H1 (cell line): ENCODE measurements at regions not wholly inside any gene's neighbourhood (a gene's known extent, or its start where the extent isn't known, plus 50 kb on each side); places are given as distances from the start of the nearest gene placed in this dataset.

Experiments used
- CTCF ChIA-PET: fragments of 300-600 bp; sonication (Branson Sonifier 250); formaldehyde crosslinking; loops from one replicate; lab custom pipeline; 2021; ENCODE audit not compliant: partially characterized antibody; lab: Charles Lee
- POLR2A ChIA-PET: fragments of 300-600 bp; sonication (Branson Sonifier 250); formaldehyde crosslinking; loops from one replicate; lab custom pipeline; 2021; ENCODE audit warnings: inconsistent platforms; ENCODE audit not compliant: partially characterized antibody; lab: Charles Lee
- DNase-seq, 2 experiments: peaks; one replicate each; pipeline versions ENCODE4 v3.0.0 to v3.0.0-alpha.2; 2010 to 2022; ENCODE audit warnings: low spot score in 2 of 2, low read depth in 1 of 2, mixed read lengths in 1 of 2
- FAIRE-seq: peaks from 2 replicates; lab custom pipeline; 2011; peaks lifted over from hg19 to GRCh38; lab: Jason Lieb, UNC
- H2AFZ ChIP-seq: 2 replicates; pipeline ENCODE4 v1.8.1; 2012; ENCODE audit warnings: low read length, inconsistent platforms
- H2AK5ac ChIP-seq: 2 replicates; pipeline ENCODE4 v1.6.1; 2013; ENCODE audit warnings: low read depth, low read length
- H2BK120ac ChIP-seq: replicated peaks from 2 replicates; pipeline ENCODE3; 2013; ENCODE audit warnings: low read depth, low read length, inconsistent platforms
- H2BK12ac ChIP-seq: 2 replicates; pipeline ENCODE4 v1.6.1; 2013; ENCODE audit warnings: low read depth, low read length
- H2BK15ac ChIP-seq: 2 replicates; pipeline ENCODE4 v1.6.1; 2013; ENCODE audit warnings: low read length
- H2BK20ac ChIP-seq: 2 replicates; pipeline ENCODE4 v1.6.1; 2013; ENCODE audit warnings: low read length
- H2BK5ac ChIP-seq: 2 replicates; pipeline ENCODE4 v1.6.1; 2013; ENCODE audit warnings: low read depth, low read length
- H3K14ac ChIP-seq: 2 replicates; pipeline ENCODE4 v1.6.1; 2013; ENCODE audit warnings: inconsistent platforms; ENCODE audit not compliant: insufficient read length
- H3K18ac ChIP-seq: 2 replicates; pipeline ENCODE4 v1.6.1; 2013; ENCODE audit warnings: low read length; ENCODE audit errors: extremely low read depth
- H3K23ac ChIP-seq: 2 replicates; pipeline ENCODE4 v1.6.1; 2013; ENCODE audit warnings: inconsistent platforms; ENCODE audit not compliant: insufficient read length
- H3K23me2 ChIP-seq: 2 replicates; pipeline ENCODE4 v1.6.1; 2013; ENCODE audit warnings: low read depth, low read length
- H3K27ac ChIP-seq: 2 replicates; pipeline ENCODE4 v1.6.1; 2011; ENCODE audit warnings: low read depth, low read length, inconsistent platforms
- H3K27me3 ChIP-seq, 4 experiments: replicated peaks in 1 of 4; 1 replicate in 1 of 4; 2 replicates in 3 of 4; pipeline versions ENCODE4 v1.6.1 to v1.8.1; 2011 to 2013; ENCODE audit warnings: low read length in 3 of 4, mild to moderate bottlenecking in 3 of 4, inconsistent platforms in 2 of 4, mixed read lengths in 2 of 4, moderate library complexity in 1 of 4; ENCODE audit not compliant: control insufficient read depth in 3 of 4, insufficient read depth in 3 of 4; ENCODE audit errors: extremely low read depth in 1 of 4
- H3K36me3 ChIP-seq, 4 experiments: 2 replicates each; pipeline versions ENCODE4 v1.6.1 to v1.8.1; 2011 to 2013; ENCODE audit warnings: mild to moderate bottlenecking in 4 of 4, low read length in 3 of 4, moderate library complexity in 2 of 4, control low read depth in 1 of 4, inconsistent platforms in 1 of 4; ENCODE audit not compliant: insufficient read depth in 4 of 4, control insufficient read depth in 2 of 4
- H3K4ac ChIP-seq: replicated peaks from 2 replicates; pipeline ENCODE3; 2013; ENCODE audit warnings: low read length, low read depth, mixed read lengths, inconsistent platforms; ENCODE audit not compliant: insufficient read length
- H3K4me1 ChIP-seq, 4 experiments: replicated peaks in 1 of 4; 1 replicate in 1 of 4; 2 replicates in 3 of 4; pipeline versions ENCODE4 v1.6.1 to v1.8.1; 2011 to 2013; ENCODE audit warnings: low read length in 3 of 4, inconsistent platforms in 2 of 4, mixed read lengths in 1 of 4; ENCODE audit not compliant: insufficient read depth in 4 of 4, control insufficient read depth in 3 of 4
- H3K4me2 ChIP-seq, 2 experiments: 2 replicates each; pipeline versions ENCODE4 v1.6.1 to v1.8.1; 2011 to 2013; ENCODE audit warnings: low read depth in 2 of 2, low read length in 2 of 2, control low read depth in 1 of 2, inconsistent platforms in 1 of 2, mild to moderate bottlenecking in 1 of 2; ENCODE audit not compliant: insufficient read depth in 1 of 2
- H3K4me3 ChIP-seq, 4 experiments: fragments of 200-600, 300-600 bp in 1 of 4; sonication (generic), shearing (Covaris generic), sonication (Bioruptor Twin) in 1 of 4; 2 replicates each; pipeline versions ENCODE4 v1.5.1 to v1.8.1; 2011 to 2016; ENCODE audit warnings: low read length in 4 of 4, low read depth in 3 of 4, control low read depth in 2 of 4, inconsistent platforms in 2 of 4, mild to moderate bottlenecking in 2 of 4, mixed read lengths in 1 of 4, moderate library complexity in 1 of 4; ENCODE audit not compliant: insufficient read depth in 2 of 4; ENCODE audit errors: extremely low read depth in 1 of 4
- H3K56ac ChIP-seq: replicated peaks from 2 replicates; pipeline ENCODE3; 2013; ENCODE audit warnings: low read depth, mild to moderate bottlenecking, mixed read lengths, low read length, inconsistent platforms; ENCODE audit not compliant: insufficient read length
- H3K79me1 ChIP-seq: 2 replicates; pipeline ENCODE4 v1.6.1; 2013; ENCODE audit warnings: low read depth, low read length, control low read depth
- H3K79me2 ChIP-seq, 2 experiments: 2 replicates each; pipeline versions ENCODE4 v1.6.1 to v1.8.1; 2012 to 2013; ENCODE audit warnings: low read length in 2 of 2, mild to moderate bottlenecking in 2 of 2, inconsistent platforms in 1 of 2; ENCODE audit not compliant: insufficient read depth in 2 of 2, control insufficient read depth in 1 of 2
- H3K9ac ChIP-seq, 4 experiments: replicated peaks in 1 of 4; 1 replicate in 1 of 4; 2 replicates in 3 of 4; pipeline versions ENCODE4 v1.6.1 to v1.8.1; 2011 to 2013; ENCODE audit warnings: low read depth in 3 of 4, low read length in 3 of 4, control low read depth in 2 of 4, mild to moderate bottlenecking in 2 of 4, moderate library complexity in 2 of 4, inconsistent platforms in 1 of 4; ENCODE audit errors: extremely low read depth in 1 of 4
- H3K9me3 ChIP-seq, 2 experiments: 2 replicates each; pipeline versions ENCODE4 v1.6.1 to v1.8.1; 2012 to 2013; ENCODE audit warnings: mild to moderate bottlenecking in 2 of 2, moderate library complexity in 2 of 2, control low read depth in 1 of 2, inconsistent platforms in 1 of 2, low read depth in 1 of 2, low read length in 1 of 2, mixed read lengths in 1 of 2; ENCODE audit not compliant: insufficient read depth in 2 of 2
- H4K20me1 ChIP-seq, 2 experiments: replicated peaks in 1 of 2; 2 replicates each; pipeline versions ENCODE3 to v1.8.1; 2011 to 2013; ENCODE audit warnings: inconsistent platforms in 2 of 2, low read length in 2 of 2, mild to moderate bottlenecking in 1 of 2; ENCODE audit not compliant: insufficient read depth in 2 of 2, control insufficient read depth in 1 of 2
- H4K5ac ChIP-seq: 2 replicates; pipeline ENCODE4 v1.6.1; 2013; ENCODE audit warnings: low read length, low read depth, mixed read lengths, inconsistent platforms; ENCODE audit not compliant: insufficient read length
- H4K8ac ChIP-seq: 2 replicates; pipeline ENCODE4 v1.8.0; 2013; ENCODE audit warnings: mild to moderate bottlenecking, moderate library complexity, low read length, inconsistent platforms; ENCODE audit not compliant: insufficient read depth; ENCODE audit errors: extremely low read depth
- H4K91ac ChIP-seq: replicated peaks from 2 replicates; pipeline ENCODE3; 2013; ENCODE audit warnings: low read length, mixed read lengths, inconsistent platforms; ENCODE audit not compliant: insufficient read length
- BRCA1 ChIP-seq: IDR thresholded peaks from 2 replicates; pipeline ENCODE4 v1.6.1; 2012; ENCODE audit warnings: low read depth, low read length, improper control_type of control experiment
- CBX8 ChIP-seq: fragments of 300-800, 300-1000 bp; sonication (generic); IDR thresholded peaks from 2 replicates; pipeline ENCODE4 v1.7.1; 2016; ENCODE audit warnings: low read depth, low read length, borderline replicate concordance
- E2F6 ChIP-seq: IDR thresholded peaks from 2 replicates; pipeline ENCODE4 v1.6.1; 2012; ENCODE audit warnings: inconsistent platforms
- RAD21 ChIP-seq, 2 experiments: IDR thresholded peaks in 1 of 2; conservative IDR thresholded peaks in 1 of 2; 2 replicates each; pipeline ENCODE4 v1.6.1; 2011; ENCODE audit warnings: low read depth in 2 of 2, low read length in 2 of 2, improper control_type of control experiment in 1 of 2, inconsistent platforms in 1 of 2, mild to moderate bottlenecking in 1 of 2, moderate library complexity in 1 of 2
- RFX5 ChIP-seq: IDR thresholded peaks from 2 replicates; pipeline ENCODE4 v1.6.1; 2011; ENCODE audit warnings: low read depth, low read length, improper control_type of control experiment, borderline replicate concordance
- SP2 ChIP-seq: IDR thresholded peaks from 2 replicates; pipeline ENCODE4 v1.6.1; 2012; ENCODE audit warnings: mild to moderate bottlenecking, low read length, inconsistent platforms
- TAF1 ChIP-seq: IDR thresholded peaks from 2 replicates; pipeline ENCODE4 v1.6.1; 2011; ENCODE audit warnings: mild to moderate bottlenecking, low read depth, low read length
- WGBS, 2 experiments: shearing (Covaris generic) in 1 of 2; methylation state at CpG; one replicate each; pipeline versions ENCODE4 v1.1.6 to v1.1.7; 2013 to 2015; ENCODE audit warnings: low lambda C conversion rate in 2 of 2, mixed read lengths in 2 of 2, inconsistent platforms in 1 of 2, low coverage in 1 of 2, missing lambda C conversion rate in 1 of 2; ENCODE audit not compliant: insufficient replicate concordance in 2 of 2, insufficient coverage in 1 of 2, insufficient read length in 1 of 2; ENCODE audit errors: extremely low coverage in 1 of 2, missing lambda C conversion rate in 1 of 2; 5-methylcytosine and 5-hydroxymethylcytosine counted together

- Histone ChIP-seq H3K4me1 (no peaks in the 10 kb centered on the region), H3K36me3 (0 out of 8 replicates have a peak, but pooled peaks cover 0 to 4% (median 0%) of the 10 kb centered on the region in 4 experiments), H3K9me3 (peaks cover 11 to 12% of the 10 kb centered on the region in 2 experiments), H4K20me1 (no peaks in the 10 kb centered on the region), H3K4ac (no peak overlapping the region), H3K23me2 (no peaks in the 10 kb centered on the region), H4K8ac (no peak overlapping the region), H3K4me3 (no peak overlapping the region), H3K27me3 (no peaks in the 10 kb centered on the region), H2BK5ac (no peak overlapping the region), H3K18ac (no peak overlapping the region), H2AFZ (no peak overlapping the region), H2BK20ac (no peak overlapping the region), H3K4me2 (no peak overlapping the region), H3K79me1 (no peaks in the 10 kb centered on the region), H3K14ac (no peak overlapping the region), H4K91ac (no peak overlapping the region), H3K27ac (no peak overlapping the region), H3K9ac (peak overlapping the region in 1 of 4 experiments; percentile 34; a peak in 1 of 7 replicates), H4K5ac (no peak overlapping the region), H3K79me2 (no peaks in the 10 kb centered on the region), H2BK120ac (no peak overlapping the region)
- no peak for FAIRE-seq
- DNase-seq: no peak
- WGBS, 2 experiments: 100% methylated on average over 1 of the region's 1 CpG; no CpG with 5 or more reads in 1 of the 2 experiments
- no peak for TF ChIP-seq RAD21 (IDR thresholded peaks at IDR 0.05 in 1 of 2, conservative IDR thresholded peaks at IDR 0.05 in 1 of 2; ENCODE audit: low read depth in 2 of 2, low read length in 2 of 2)
- no peak for TF ChIP-seq CBX8
- no peak for TF ChIP-seq BRCA1
- no peak for TF ChIP-seq TAF1
- no peak for TF ChIP-seq SP2
- TF ChIP-seq RFX5: no peak
- no peak for TF ChIP-seq E2F6
- TF ChIP-seq, all 59 proteins: peak for 0
- ChIA-PET CTCF (interaction anchor here (0.6 to 1.4 kb wide), 3 partner anchors 9 to 56 kb away, joined by 3 read pairs; no protein-coding TSS in a partner anchor), POLR2A (interaction anchor here (0.6 kb wide), 1 partner anchor 839 kb away, joined by 3 read pairs; no protein-coding TSS in a partner anchor)
- Histone ChIP-seq H2BK12ac (no peak overlapping the region), H3K56ac (no peak overlapping the region), H2BK15ac (no peak overlapping the region), H3K23ac (no peak overlapping the region), H2AK5ac (no peak overlapping the region)
Measured at GRCh38 chr12:87160848-87161601, 868.2 kb downstream of the C12orf50 start.
